NCI-H1105 treated with DMSO at 0.1 percent for 48 hours (cell line): ENCODE measurements at regions not wholly inside any gene's neighbourhood (a gene's known extent, or its start where the extent isn't known, plus 50 kb on each side); places are given as distances from the start of the nearest gene placed in this dataset.
A peak's percentile ranks its signal among the peaks of the same experiment; 100 is the strongest.

ENCODE experiments used
- DNase-seq: peaks from one replicate; lab custom pipeline; 2025; lab: John Stamatoyannopoulos, UW

DNA sequence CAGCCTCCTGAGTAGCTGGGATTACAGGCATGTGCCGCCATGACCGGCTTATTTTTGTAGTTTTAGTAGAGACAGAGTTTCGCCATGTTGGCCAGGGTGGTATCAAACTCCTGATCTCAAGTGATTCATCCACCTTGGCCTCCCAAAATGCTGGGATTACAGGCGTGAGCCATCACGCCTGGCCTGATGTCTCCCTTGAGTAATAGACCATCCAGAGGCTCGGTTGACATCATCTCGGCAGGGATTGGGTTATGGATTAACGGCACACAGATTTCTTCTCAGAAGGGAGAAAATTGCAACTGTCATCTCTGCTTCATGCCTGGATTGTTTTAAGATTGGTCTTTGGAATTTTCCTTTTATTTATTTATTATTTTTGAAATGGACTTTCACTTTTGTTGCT lies 239.2 kb upstream of the LARGE1 start:
- DNase-seq: no peak

DNA sequence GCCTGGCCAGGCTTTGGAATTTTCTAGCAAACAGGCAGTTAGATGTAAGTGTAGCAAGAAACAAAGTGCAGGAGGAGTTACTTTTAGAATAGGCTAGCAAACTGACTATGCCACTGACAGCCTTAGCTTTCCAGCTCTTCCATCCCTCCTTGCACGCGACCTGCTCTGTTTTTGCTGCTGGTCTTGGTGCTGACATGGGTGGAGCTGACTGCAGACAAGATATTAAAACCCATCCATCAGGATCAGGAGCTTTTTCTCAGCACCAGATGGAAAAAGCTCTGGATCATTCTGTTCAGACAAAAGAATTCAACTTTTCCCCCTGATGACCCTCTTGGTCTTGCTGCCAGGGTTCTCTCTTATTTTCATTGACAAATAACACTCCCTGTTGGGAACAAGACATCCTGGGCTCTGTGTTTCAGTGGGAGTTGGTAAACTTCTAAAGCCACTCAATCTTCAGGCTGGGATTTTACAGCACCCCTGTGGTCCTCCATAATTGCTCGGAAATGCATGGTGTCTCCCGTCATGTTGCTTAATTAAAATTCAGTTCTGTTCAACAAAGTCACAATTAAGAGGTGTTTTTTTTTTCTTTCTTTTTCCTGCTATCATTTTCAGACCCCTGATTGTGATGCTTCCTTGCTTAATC lies 240.0 kb upstream of the LARGE1 start:
- no peak for DNase-seq

DNA sequence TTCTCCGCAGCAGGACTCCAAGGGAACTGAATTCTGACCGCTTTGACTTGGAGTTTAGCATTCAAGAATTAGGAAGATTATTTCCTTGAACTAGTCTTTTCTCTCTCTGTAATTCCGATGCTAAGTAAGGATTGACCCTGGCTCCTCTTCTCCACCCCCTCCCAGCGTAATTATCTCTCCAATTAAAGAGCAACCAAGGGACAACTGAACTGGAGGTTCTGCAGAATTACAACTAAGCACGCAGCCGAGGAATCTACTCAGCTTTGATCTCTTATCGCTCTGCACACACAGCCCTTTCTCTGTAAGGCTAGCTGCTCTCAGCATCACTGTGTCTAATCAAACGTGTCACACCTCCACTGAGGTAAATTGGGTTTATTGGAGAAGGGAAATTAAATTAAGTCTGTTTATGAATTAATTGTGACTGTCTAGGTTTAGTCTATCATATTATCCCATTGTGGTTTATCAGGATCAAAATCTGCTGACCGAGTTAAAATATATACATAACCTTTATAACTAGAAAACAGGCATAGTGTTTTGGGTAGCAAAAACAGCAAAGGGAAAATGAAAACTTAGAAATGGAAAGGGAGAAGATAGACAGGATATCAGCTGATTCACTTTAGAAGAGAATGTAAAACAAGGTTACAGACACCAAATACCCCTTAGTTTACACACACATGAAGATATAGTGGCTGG lies 241.3 kb upstream of the LARGE1 start:
- no peak for DNase-seq

- DNase-seq: no peak
Measured at GRCh38 chr22:34198976-34199375, 278.7 kb upstream of the LARGE1 start.

- DNase-seq: no peak
Measured at GRCh38 chr22:34210301-34210700, 290.0 kb upstream of the LARGE1 start.

DNA sequence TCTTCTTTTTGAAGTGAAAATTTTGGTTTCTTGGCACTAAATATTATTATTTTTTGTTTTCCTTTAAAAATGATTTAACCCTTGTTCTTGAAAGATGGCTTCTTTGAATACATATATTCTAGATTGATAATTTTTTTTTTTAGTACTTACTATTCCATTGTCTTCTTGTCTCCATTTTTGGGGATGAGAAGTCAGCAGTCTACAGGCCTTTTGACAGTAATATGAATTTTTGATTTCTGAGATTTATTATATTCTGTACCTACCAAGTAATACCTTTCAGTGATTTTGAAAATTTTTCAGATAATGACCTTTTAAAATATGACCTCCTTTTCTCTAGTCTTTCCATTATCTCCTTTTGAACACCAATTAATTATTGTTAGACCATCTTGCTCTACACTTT lies 294.1 kb upstream of the LARGE1 start:
- no peak for DNase-seq

DNA sequence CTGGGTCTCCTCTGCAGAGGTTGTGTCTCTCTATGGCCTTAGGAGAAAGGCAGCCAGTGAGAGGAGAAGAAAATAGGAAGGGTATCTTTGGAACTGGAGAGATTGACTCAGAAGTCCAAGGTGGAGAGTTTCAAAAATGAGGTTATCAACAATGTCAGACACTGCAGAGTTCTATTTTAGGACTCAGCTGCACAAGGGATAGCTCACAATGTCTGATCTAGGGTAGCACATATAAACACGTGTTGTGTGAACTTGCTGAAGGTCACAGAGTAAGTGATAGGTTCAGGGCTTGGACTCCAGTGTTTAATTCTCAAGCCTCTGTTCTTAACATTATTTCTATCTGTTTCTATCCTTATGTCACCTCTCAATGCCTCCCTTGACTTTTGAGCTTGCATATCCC lies 305.0 kb upstream of the LARGE1 start:
- DNase-seq: no peak

- DNase-seq: no peak
Measured at GRCh38 chr22:34236527-34236926, 316.3 kb upstream of the LARGE1 start.

- no peak for DNase-seq
Measured at GRCh38 chr22:34239421-34239820, 319.1 kb upstream of the LARGE1 start.

DNA sequence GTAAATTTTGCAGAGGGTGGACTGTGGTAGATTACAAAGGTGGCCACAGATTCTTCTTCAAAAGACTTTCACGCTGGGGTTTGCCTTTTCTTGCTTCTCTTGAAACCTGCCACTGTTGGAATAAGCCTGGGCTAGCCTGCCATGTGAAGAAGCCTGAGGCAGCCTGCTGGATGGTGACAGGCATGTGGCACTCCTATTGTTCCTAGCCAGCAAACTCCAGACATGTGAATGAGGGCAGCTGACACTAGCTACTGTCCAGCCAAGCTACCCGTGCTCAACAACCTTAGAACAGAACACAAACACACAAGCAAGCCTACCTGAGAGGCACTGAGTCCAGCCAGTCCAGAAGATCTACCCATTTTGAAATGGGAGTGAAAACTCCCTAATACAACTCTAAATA lies 322.7 kb upstream of the LARGE1 start:
- no peak for DNase-seq

- DNase-seq: no peak
Measured at GRCh38 chr22:34255042-34255441, 334.8 kb upstream of the LARGE1 start.

GRCh38 chr22:34278121-34278520 lies 357.8 kb upstream of the LARGE1 start:
- DNase-seq: no peak

- DNase-seq: no peak
Measured at GRCh38 chr22:34281738-34282137, 361.5 kb upstream of the LARGE1 start.

DNA sequence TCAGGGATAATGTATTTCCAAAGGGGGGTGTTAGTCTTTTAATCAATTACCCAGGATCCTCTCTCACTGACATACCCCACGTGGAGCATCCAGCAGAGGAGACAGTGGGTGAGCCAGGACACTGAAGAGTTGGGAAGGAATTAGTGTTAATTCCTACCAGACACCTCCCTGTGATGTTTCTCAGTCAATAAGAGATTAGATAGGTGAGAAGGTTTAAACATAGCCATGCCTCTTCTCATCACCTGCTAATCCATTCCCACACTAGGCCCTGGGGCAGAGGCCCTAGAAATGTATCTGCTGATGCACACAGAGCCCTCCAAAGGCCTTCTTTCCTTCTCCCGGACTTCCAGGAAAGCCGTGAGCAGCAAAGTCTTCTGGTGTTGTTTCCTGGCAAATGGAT lies 363.6 kb upstream of the LARGE1 start:
- no peak for DNase-seq

DNA sequence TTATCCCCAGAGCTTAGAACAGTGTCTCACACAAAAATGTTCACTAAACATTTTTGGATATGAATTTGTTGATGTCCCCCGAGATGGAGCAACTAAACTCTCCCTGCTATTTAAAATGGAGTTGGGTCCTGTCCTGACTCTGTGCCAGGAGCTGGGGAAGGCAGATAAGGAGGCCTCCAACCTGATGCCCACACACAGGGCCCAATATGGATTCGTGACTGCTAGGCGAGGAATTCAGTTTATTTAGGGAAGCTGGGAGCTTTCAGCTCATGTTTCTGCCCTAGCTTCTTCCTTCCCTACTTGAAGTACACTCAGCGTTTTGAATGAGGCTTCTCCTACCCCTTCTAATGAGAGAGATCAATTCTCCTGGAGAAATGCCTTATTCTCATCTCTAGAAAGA lies 373.0 kb upstream of the LARGE1 start:
- DNase-seq: no peak

DNA sequence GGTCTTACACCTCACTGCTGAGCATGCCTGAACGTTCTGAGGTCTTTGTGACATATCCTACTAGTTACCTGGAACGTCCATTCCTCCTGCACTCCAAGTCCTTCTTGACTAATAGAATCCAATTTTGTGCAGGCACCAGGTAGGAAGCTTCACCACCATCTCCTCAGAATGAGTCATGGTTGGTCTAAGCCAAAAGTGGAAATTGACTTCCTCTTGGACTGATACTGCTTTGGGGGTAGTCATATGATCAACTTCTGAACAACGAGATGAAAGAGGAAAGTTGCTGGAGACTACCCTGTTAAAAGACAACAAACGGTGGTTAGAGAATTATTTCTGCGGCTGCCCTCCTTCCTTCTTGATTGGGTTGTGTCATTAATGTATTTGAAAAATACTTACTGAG lies 374.2 kb upstream of the LARGE1 start:
- DNase-seq: no peak

DNA sequence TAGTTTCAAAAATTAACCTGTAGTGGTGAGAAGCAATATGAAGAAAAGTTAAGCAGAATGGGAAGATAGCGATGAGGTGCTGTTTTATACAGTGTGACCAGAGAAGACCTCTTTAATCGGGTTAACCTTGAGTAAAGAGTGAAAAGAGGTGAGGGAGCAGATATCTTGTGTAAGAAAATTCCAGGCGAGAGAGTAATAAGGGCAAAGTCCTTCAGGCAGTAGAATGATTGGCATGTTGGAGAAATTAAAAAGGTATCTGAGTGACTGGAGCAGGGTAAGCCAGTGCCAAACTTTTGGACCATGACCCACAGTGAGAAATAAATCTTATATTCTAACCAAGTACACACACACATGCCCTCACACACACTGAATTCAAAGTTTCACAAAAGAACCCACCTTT lies 374.7 kb upstream of the LARGE1 start:
- no peak for DNase-seq

- no peak for DNase-seq
Measured at GRCh38 chr22:34296461-34296860, 376.2 kb upstream of the LARGE1 start.

GRCh38 chr22:34297536-34298120 lies 377.4 kb upstream of the LARGE1 start:
- DNase-seq: peak; percentile 77

DNA sequence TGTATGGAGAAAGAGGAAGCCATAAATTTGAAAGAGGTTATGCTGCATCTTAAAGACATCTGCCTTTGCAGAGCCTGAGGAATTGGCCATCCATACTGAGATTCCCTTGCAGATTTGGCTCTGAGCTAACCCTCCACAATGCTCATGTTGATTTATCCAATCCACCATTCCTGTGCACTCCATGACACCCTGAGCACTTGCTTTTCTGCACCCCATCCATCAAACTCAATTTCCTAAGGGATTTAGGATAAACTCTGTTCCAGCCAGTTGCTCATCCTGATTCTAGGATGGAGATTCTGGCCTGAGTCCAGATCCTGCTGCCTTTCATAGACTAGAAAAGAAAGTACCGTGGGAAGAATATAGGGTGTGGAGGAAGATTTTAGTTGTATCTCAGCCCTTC lies 379.2 kb upstream of the LARGE1 start:
- DNase-seq: no peak

DNA sequence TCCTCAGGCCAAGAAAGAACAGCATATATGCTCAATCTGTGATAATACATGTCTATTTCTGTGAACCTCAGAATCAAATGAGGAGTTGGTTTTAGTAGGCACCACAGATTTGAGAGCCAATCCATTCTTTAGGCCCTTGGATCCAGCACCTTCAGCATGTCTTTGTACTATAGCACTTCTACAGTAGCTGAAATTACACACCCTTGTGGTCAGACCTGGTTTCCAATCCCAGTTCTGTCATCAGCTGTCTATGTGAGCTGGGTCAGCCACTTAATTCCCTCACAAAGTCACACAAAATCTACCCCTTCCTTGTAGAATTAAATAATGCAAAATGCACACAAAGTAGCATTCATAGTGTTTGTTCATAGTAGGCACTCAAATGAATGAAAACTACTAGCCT lies 381.3 kb upstream of the LARGE1 start:
- DNase-seq: no peak

GRCh38 chr22:34303656-34304055 lies 383.4 kb upstream of the LARGE1 start:
- DNase-seq: no peak

DNA sequence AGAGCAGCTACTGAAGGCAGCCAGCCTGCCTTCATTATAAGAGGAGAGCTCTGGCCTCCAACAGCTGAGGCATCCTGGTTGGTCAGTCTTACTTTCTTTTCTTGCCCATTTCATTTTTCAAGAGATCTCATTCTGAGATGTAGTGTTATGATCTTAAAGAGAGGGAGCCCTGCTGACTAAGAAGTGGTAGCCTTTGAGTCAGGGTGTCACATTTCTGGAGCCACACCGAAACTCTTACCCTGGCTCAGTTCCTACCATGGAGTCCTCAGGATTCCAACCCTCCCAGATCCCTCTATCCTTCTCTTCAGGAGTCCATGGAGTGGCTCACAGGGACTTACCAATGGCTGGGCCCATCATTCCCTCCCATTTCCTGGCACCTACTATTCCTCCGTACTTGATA lies 386.1 kb upstream of the LARGE1 start:
- DNase-seq: no peak

DNA sequence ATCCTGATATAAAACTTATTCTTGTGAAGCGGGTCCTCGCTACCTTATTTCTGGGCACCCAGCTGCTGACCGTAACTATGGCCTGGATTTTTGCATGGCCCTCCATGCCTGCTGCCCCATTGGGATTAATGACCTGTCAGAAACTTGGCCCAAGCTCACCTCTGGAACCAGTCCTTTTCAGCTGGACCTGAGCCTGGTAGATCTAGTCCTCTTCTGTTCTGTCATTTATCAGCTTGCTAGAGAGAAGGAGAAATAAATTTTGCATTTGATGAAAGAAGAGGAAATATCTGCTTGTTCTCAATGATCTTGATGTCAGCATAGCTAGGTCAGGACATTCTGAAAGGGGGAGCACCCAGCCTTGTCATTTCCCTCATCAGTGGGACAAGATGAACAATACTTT lies 387.8 kb upstream of the LARGE1 start:
- no peak for DNase-seq
